ENCODE measurements at regions not wholly inside any gene's neighbourhood (a gene's known extent, or its start where the extent isn't known, plus 50 kb on each side); places are given as distances from the start of the nearest gene placed in this dataset.

DNA sequence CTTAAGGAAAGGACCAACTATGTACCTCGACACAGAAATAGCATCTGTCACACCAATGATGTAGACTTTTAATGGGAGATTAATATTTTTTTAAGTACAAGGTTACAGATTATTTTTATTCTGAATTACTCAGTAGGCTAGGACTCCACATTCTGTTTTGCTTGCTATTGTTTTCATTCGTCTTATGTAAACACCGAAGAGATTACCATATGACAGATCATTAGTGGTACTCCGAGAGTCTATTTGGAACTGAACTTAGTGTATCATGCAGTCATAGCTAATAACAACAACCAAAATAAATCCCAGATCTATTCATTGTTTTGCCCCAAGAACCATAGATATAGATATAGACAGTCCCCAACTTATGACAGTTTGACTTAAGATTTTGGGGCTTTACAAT lies 139.7 kb upstream of the SPRY1 start:
- Histone ChIP-seq H4K20me1 (ENCODE audit: control insufficient read depth, extremely low read depth, insufficient read depth, low read length) (no peaks in the 10 kb centered on the region), H3K4me3 (ENCODE audit: control insufficient read depth in 2 of 3, extremely low read depth in 1 of 3, insufficient read depth in 2 of 3, low read depth in 1 of 3, low read length in 3 of 3) (no peak overlapping the region), H3K27ac (ENCODE audit: control insufficient read depth, insufficient read depth, low read length) (no peak overlapping the region), H3K27me3 (ENCODE audit: control insufficient read depth, extremely low read depth, insufficient read depth, low read length) (no peaks in the 10 kb centered on the region), H2AFZ (ENCODE audit: control insufficient read depth, low read length) (no peak overlapping the region), H3K79me2 (ENCODE audit: control insufficient read depth, insufficient read depth, low read length) (no peaks in the 10 kb centered on the region), H3K4me2 (ENCODE audit: control insufficient read depth, extremely low read depth, insufficient read depth, low read depth, low read length) (no peak overlapping the region), H3K9me1 (ENCODE audit: control insufficient read depth, extremely low read depth, insufficient read depth, low read length) (no peaks in the 10 kb centered on the region), H3K9me3 (ENCODE audit: control insufficient read depth, low read depth, low read length) (no peaks in the 10 kb centered on the region), H3K36me3 (ENCODE audit: control insufficient read depth in 2 of 2, extremely low read depth in 1 of 2, insufficient read depth in 2 of 2, low read length in 2 of 2) (no peaks in the 10 kb centered on the region), H3K4me1 (ENCODE audit: control insufficient read depth, extremely low read depth, insufficient read depth, low read length) (peaks cover 3% of the 10 kb centered on the region), H3K9ac (ENCODE audit: control insufficient read depth, extremely low read depth, insufficient read depth, low read length) (no peak overlapping the region)
- no peak for FAIRE-seq
- DNase-seq (ENCODE audit: low read depth, low spot score), result no peak
- dilution Hi-C loops (cut with MboI; ENCODE audit: extremely low pct_ligation_motif_present, low sequenced_read_pairs), result no loop called here
- no peak for TF ChIP-seq EZH2 (IDR thresholded peaks at IDR 0.05; ENCODE audit: low read length)

DNA sequence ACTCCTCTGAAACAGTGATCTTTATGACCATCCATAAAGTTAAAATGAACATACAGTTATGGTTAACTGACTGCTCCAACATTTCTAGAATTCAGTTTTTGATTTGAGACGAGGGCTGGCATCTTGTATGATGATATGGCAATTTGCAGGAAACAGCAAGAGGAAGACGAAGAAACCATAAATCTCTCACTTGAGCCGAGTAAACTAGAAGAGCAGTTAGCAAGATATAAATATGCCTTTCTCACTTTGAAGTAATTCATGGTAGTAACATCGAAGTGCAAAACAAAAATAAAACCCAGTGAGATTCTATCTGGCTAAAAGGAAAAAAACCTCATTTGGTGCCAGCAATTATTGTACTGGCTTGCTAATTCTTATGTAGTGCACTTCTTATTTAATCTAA lies 139.0 kb upstream of the SPRY1 start:
- dilution Hi-C loops (cut with MboI; ENCODE audit: extremely low pct_ligation_motif_present, low sequenced_read_pairs), result no loop called here
- H4K20me1 ChIP-seq (ENCODE audit: control insufficient read depth, extremely low read depth, insufficient read depth, low read length), result no peaks in the 10 kb centered on the region
- no peak overlapping the region for H3K27ac ChIP-seq (ENCODE audit: control insufficient read depth, insufficient read depth, low read length)
- no peak overlapping the region for H3K9ac ChIP-seq (ENCODE audit: control insufficient read depth, extremely low read depth, insufficient read depth, low read length)
- no peaks in the 10 kb centered on the region for H3K79me2 ChIP-seq (ENCODE audit: control insufficient read depth, insufficient read depth, low read length)
- H3K9me1 ChIP-seq (ENCODE audit: control insufficient read depth, extremely low read depth, insufficient read depth, low read length), result no peaks in the 10 kb centered on the region
- FAIRE-seq (no peak), DNase-seq (ENCODE audit: low read depth, low spot score) (no peak)
- H3K36me3 ChIP-seq (ENCODE audit: control insufficient read depth in 2 of 2, extremely low read depth in 1 of 2, insufficient read depth in 2 of 2, low read length in 2 of 2), result no peaks in the 10 kb centered on the region
- peaks cover 1% of the 10 kb centered on the region for H3K4me1 ChIP-seq (ENCODE audit: control insufficient read depth, extremely low read depth, insufficient read depth, low read length)
- no peak overlapping the region for H3K4me3 ChIP-seq (ENCODE audit: control insufficient read depth in 2 of 3, extremely low read depth in 1 of 3, insufficient read depth in 2 of 3, low read depth in 1 of 3, low read length in 3 of 3)
- peak overlapping the region; percentile 4 for H2AFZ ChIP-seq (ENCODE audit: control insufficient read depth, low read length)
- H3K9me3 ChIP-seq (ENCODE audit: control insufficient read depth, low read depth, low read length), result no peaks in the 10 kb centered on the region
- TF ChIP-seq, protein P1, sequence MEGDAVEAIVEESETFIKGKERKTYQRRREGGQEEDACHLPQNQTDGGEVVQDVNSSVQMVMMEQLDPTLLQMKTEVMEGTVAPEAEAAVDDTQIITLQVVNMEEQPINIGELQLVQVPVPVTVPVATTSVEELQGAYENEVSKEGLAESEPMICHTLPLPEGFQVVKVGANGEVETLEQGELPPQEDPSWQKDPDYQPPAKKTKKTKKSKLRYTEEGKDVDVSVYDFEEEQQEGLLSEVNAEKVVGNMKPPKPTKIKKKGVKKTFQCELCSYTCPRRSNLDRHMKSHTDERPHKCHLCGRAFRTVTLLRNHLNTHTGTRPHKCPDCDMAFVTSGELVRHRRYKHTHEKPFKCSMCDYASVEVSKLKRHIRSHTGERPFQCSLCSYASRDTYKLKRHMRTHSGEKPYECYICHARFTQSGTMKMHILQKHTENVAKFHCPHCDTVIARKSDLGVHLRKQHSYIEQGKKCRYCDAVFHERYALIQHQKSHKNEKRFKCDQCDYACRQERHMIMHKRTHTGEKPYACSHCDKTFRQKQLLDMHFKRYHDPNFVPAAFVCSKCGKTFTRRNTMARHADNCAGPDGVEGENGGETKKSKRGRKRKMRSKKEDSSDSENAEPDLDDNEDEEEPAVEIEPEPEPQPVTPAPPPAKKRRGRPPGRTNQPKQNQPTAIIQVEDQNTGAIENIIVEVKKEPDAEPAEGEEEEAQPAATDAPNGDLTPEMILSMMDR (optimal IDR thresholded peaks at IDR 0.05 in 1 of 3, IDR thresholded peaks at IDR 0.05 in 1 of 3, conservative IDR thresholded peaks at IDR 0.05 in 1 of 3; ENCODE audit: extremely low read depth in 1 of 3, insufficient read depth in 2 of 3, low read length in 3 of 3), result no peak
- no peak for TF ChIP-seq EZH2 (IDR thresholded peaks at IDR 0.05; ENCODE audit: low read length)
- no peak overlapping the region for H3K4me2 ChIP-seq (ENCODE audit: control insufficient read depth, extremely low read depth, insufficient read depth, low read depth, low read length)
- H3K27me3 ChIP-seq (ENCODE audit: control insufficient read depth, extremely low read depth, insufficient read depth, low read length), result no peaks in the 10 kb centered on the region

Data from keratinocyte (primary cell).